Hepatocyte (in vitro differentiated cells): ENCODE measurements at regions not wholly inside any gene's neighbourhood (a gene's known extent, or its start where the extent isn't known, plus 50 kb on each side); places are given as distances from the start of the nearest gene placed in this dataset.

Experiments used
- CTCF ChIP-seq: fragments of 200-600 bp; sonication (generic); IDR thresholded peaks from 2 replicates; pipeline ENCODE4 v1.5.1; 2016; ENCODE audit warnings: antibody characterized with exemption, mild to moderate bottlenecking; ENCODE audit not compliant: poor library complexity
- EZH2 ChIP-seq: fragments of 200-600 bp; sonication (generic); IDR thresholded peaks from 2 replicates; pipeline ENCODE4 v1.6.1; 2016; ENCODE audit warnings: antibody characterized with exemption, mild to moderate bottlenecking, borderline replicate concordance
- EZH2phosphoT487 ChIP-seq: fragments of 200-600 bp; sonication (generic); IDR thresholded peaks from one replicate; pipeline ENCODE4 v1.6.1; 2018; ENCODE audit warnings: antibody characterized with exemption, mild to moderate bottlenecking, low read depth, moderate library complexity; ENCODE audit not compliant: unreplicated experiment, severe bottlenecking

GRCh38 chr18:53937037-53937436, 287.4 kb downstream of the MBD2 start:
- TF ChIP-seq CTCF: no peak
- no peak for TF ChIP-seq EZH2
- TF ChIP-seq EZH2phosphoT487: no peak
